ENCODE measurements at regions not wholly inside any gene's neighbourhood (a gene's known extent, or its start where the extent isn't known, plus 50 kb on each side); places are given as distances from the start of the nearest gene placed in this dataset.

GRCh38 chr4:183808097-183808456, 97.0 kb upstream of the STOX2 start:
- ChIA-PET POLR2A (no interaction called here), CTCF (ENCODE audit: unreplicated experiment) (no interaction called here)
- Histone ChIP-seq H3K4me2 (ENCODE audit: low read length) (no peak overlapping the region), H3K9me2 (ENCODE audit: insufficient read depth, low read length) (no peaks in the 10 kb centered on the region), H3K79me2 (ENCODE audit: insufficient read depth, low read depth, low read length) (no peaks in the 10 kb centered on the region), H3K4me3 (ENCODE audit: low read depth, low read length, poor library complexity, severe bottlenecking) (no peak overlapping the region), H3K4me1 (ENCODE audit: insufficient read depth, low read length, poor library complexity, severe bottlenecking) (no peaks in the 10 kb centered on the region), H3K9me3 (ENCODE audit: low read length) (no peaks in the 10 kb centered on the region), H2AFZ (ENCODE audit: low read length) (no peak overlapping the region), H4K20me1 (ENCODE audit: insufficient read depth, low read length) (no peaks in the 10 kb centered on the region), H3K27ac (ENCODE audit: low read depth, low read length, poor library complexity, severe bottlenecking) (no peak overlapping the region), H3K36me3 (ENCODE audit: insufficient read depth, low read length) (no peaks in the 10 kb centered on the region)
- no TSS peak for BruUV-seq (replicated peaks)
- intact Hi-C loops (cut with micrococcal nuclease; ENCODE audit: unreplicated experiment) = no loop called here
- no peak for DNase-seq (ENCODE audit: low spot score)
- TF ChIP-seq EZH2phosphoT487 (IDR thresholded peaks at IDR 0.05; ENCODE audit: borderline replicate concordance, low read depth, low read length) = no peak
- no peak for TF ChIP-seq CTCF (conservative IDR thresholded peaks at IDR 0.05; ENCODE audit: low read length)

GRCh38 chr4:183812567-183812966, 92.5 kb upstream of the STOX2 start:
- intact Hi-C loops (cut with micrococcal nuclease; ENCODE audit: unreplicated experiment) = no loop called here
- H4K20me1 ChIP-seq (ENCODE audit: insufficient read depth, low read length) = no peaks in the 10 kb centered on the region
- no peaks in the 10 kb centered on the region for H3K79me2 ChIP-seq (ENCODE audit: insufficient read depth, low read depth, low read length)
- H3K4me2 ChIP-seq (ENCODE audit: low read length) = no peak overlapping the region
- CTCF ChIA-PET (ENCODE audit: unreplicated experiment) = no interaction called here
- H3K36me3 ChIP-seq (ENCODE audit: insufficient read depth, low read length) = no peaks in the 10 kb centered on the region
- POLR2A ChIA-PET = no interaction called here
- H2AFZ ChIP-seq (ENCODE audit: low read length) = no peak overlapping the region
- no TSS peak for BruUV-seq (replicated peaks)
- H3K4me3 ChIP-seq (ENCODE audit: low read depth, low read length, poor library complexity, severe bottlenecking) = no peak overlapping the region
- no peak overlapping the region for H3K27ac ChIP-seq (ENCODE audit: low read depth, low read length, poor library complexity, severe bottlenecking)
- DNase-seq (ENCODE audit: low spot score) = no peak
- H3K9me2 ChIP-seq (ENCODE audit: insufficient read depth, low read length) = no peaks in the 10 kb centered on the region
- no peaks in the 10 kb centered on the region for H3K9me3 ChIP-seq (ENCODE audit: low read length)
- no peaks in the 10 kb centered on the region for H3K4me1 ChIP-seq (ENCODE audit: insufficient read depth, low read length, poor library complexity, severe bottlenecking)
- no peak for TF ChIP-seq EZH2phosphoT487 (IDR thresholded peaks at IDR 0.05; ENCODE audit: borderline replicate concordance, low read depth, low read length)
- TF ChIP-seq CTCF (conservative IDR thresholded peaks at IDR 0.05; ENCODE audit: low read length) = no peak

DNA sequence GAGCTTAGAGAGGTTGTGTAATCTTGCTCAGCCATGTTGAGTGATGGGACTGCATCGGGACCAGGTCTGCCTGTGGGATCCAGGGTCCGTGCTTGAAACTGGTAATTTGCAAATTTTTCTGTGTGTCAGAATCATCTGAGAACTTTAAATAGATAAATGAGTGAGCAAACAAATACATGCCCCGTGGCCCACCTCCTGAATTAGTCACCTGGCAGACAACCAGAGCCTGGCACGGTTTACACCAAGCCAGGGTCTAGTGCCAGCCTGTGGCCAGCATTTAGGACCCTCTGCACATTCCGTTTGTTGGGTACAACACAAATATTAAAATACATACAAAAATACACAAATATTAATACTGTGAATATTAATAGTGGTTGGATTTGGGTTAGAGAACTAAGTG, 90.6 kb upstream of the STOX2 start:
- no peaks in the 10 kb centered on the region for H3K9me2 ChIP-seq (ENCODE audit: insufficient read depth, low read length)
- intact Hi-C loops (cut with micrococcal nuclease; ENCODE audit: unreplicated experiment) = no loop called here

More for the DNA sequence above, 90.6 kb upstream of the STOX2 start:
- Histone ChIP-seq H3K4me3 (ENCODE audit: low read depth, low read length, poor library complexity, severe bottlenecking) (no peak overlapping the region), H3K27ac (ENCODE audit: low read depth, low read length, poor library complexity, severe bottlenecking) (no peak overlapping the region), H2AFZ (ENCODE audit: low read length) (no peak overlapping the region), H4K20me1 (ENCODE audit: insufficient read depth, low read length) (no peaks in the 10 kb centered on the region), H3K36me3 (ENCODE audit: insufficient read depth, low read length) (no peaks in the 10 kb centered on the region), H3K9me3 (ENCODE audit: low read length) (no peaks in the 10 kb centered on the region), H3K4me1 (ENCODE audit: insufficient read depth, low read length, poor library complexity, severe bottlenecking) (no peaks in the 10 kb centered on the region), H3K79me2 (ENCODE audit: insufficient read depth, low read depth, low read length) (no peaks in the 10 kb centered on the region), H3K4me2 (ENCODE audit: low read length) (no peak overlapping the region)
- TF ChIP-seq EZH2phosphoT487 (IDR thresholded peaks at IDR 0.05; ENCODE audit: borderline replicate concordance, low read depth, low read length) (no peak), CTCF (conservative IDR thresholded peaks at IDR 0.05; ENCODE audit: low read length) (no peak)
- ChIA-PET CTCF (ENCODE audit: unreplicated experiment) (no interaction called here), POLR2A (no interaction called here)
- BruUV-seq (replicated peaks) = no TSS peak
- no peak for DNase-seq (ENCODE audit: low spot score)
